ENCODE measurements at regions not wholly inside any gene's neighbourhood (a gene's known extent, or its start where the extent isn't known, plus 50 kb on each side); places are given as distances from the start of the nearest gene placed in this dataset.

DNA sequence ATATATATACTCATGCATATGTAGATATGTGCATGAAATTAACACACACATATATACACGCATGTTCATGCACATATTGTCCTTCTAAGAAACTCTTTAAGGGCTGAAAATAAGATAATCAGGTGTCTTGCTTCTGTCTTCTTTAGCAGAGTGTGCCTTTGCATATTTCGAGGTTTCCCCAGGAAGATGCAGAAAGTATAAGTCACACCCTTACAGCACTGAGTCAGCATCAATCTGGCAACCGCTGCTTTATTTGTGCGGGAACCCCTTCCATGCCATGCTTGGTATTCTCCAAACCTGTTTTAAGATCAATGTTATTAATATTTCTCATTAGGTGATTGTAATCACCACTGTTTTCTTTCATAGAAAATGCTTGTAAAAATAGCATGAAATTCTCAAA is 557.9 kb downstream of the CAAP1 start:
- Histone ChIP-seq H2AFZ (ENCODE audit: low read depth) (no peak overlapping the region), H3K79me2 (ENCODE audit: insufficient read depth) (no peaks in the 10 kb centered on the region), H3K9me3 (no peaks in the 10 kb centered on the region), H3K9me2 (no peaks in the 10 kb centered on the region; the same call in 1 of the 2 replicates), H3K9ac (no peak overlapping the region), H3K4me3 (ENCODE audit: low read depth in 2 of 2, low read length in 1 of 2) (no peak overlapping the region), H4K20me1 (ENCODE audit: insufficient read depth) (no peaks in the 10 kb centered on the region), H3K27ac (ENCODE audit: low read depth in 2 of 2, low read length in 1 of 2) (no peak overlapping the region), H3K4me1 (ENCODE audit: control insufficient read depth in 1 of 2, insufficient read depth in 2 of 2, low read depth in 1 of 2, low read length in 1 of 2) (no peaks in the 10 kb centered on the region), H3K4me2 (no peak overlapping the region), H3F3A (replicated peaks; ENCODE audit: insufficient read depth) (no peaks in the 10 kb centered on the region), H3K27me3 (ENCODE audit: insufficient read depth) (no peaks in the 10 kb centered on the region), H3K36me3 (replicated peaks in 1 of 2; ENCODE audit: control insufficient read depth in 1 of 2, insufficient read depth in 2 of 2, low read length in 1 of 2) (no peaks in the 10 kb centered on the region)
- no peak for TF ChIP-seq ZBTB33 (IDR thresholded peaks at IDR 0.05; ENCODE audit: borderline replicate concordance, low read depth)
- WGBS (ENCODE audit: low lambda C conversion rate), result 78% methylated on average over 4 of the region's 4 CpGs
- DNase-seq, result no peak
- CTCF ChIA-PET, result interaction anchor here (1.6 kb wide), 1 partner anchor 321 kb away, joined by 5 read pairs; no protein-coding TSS in a partner anchor
- POLR2A ChIA-PET, result no interaction called here

DNA sequence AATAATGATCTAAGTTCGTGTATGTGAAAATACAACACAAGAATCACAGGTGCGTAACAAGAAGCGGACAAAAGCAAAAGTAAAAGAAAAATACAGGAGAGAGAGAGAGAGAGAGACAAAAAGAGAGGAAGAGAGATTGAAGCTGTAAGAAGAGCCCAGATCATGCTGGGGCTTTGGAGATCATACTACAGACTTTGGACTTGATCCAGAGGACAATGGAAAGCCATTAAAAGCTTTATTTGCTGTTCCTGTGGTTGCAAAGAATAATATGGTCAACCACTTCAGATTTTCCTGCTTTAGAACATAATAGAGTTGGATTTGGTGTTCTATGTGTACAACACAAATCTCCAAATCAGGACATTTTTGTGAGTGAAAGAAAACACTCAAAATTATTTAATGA is 561.4 kb downstream of the CAAP1 start:
- ChIA-PET POLR2A (no interaction called here), CTCF (interaction anchor here (0.9 kb wide), 1 partner anchor 325 kb away, joined by 4 read pairs; no protein-coding TSS in a partner anchor)
- Histone ChIP-seq H3K4me3 (ENCODE audit: low read depth in 2 of 2, low read length in 1 of 2) (no peak overlapping the region), H3F3A (replicated peaks; ENCODE audit: insufficient read depth) (no peaks in the 10 kb centered on the region), H3K9ac (no peak overlapping the region), H2AFZ (ENCODE audit: low read depth) (no peak overlapping the region), H3K27ac (ENCODE audit: low read depth in 2 of 2, low read length in 1 of 2) (no peak overlapping the region), H4K20me1 (ENCODE audit: insufficient read depth) (no peaks in the 10 kb centered on the region), H3K9me3 (no peaks in the 10 kb centered on the region), H3K4me1 (ENCODE audit: control insufficient read depth in 1 of 2, insufficient read depth in 2 of 2, low read depth in 1 of 2, low read length in 1 of 2) (peaks cover 0 to 1% of the 10 kb centered on the region in 2 experiments; a peak in 2 of 4 replicates), H3K9me2 (no peaks in the 10 kb centered on the region), H3K27me3 (ENCODE audit: insufficient read depth) (no peaks in the 10 kb centered on the region), H3K79me2 (ENCODE audit: insufficient read depth) (no peaks in the 10 kb centered on the region), H3K36me3 (replicated peaks in 1 of 2; ENCODE audit: control insufficient read depth in 1 of 2, insufficient read depth in 2 of 2, low read length in 1 of 2) (no peaks in the 10 kb centered on the region), H3K4me2 (no peak overlapping the region)
- no peak for DNase-seq
- TF ChIP-seq FOSL2 (IDR thresholded peaks at IDR 0.05; ENCODE audit: borderline replicate concordance, low read depth) (no peak), SIN3A (IDR thresholded peaks at IDR 0.05; ENCODE audit: borderline replicate concordance, low read depth, low read length) (no peak), EP300 (IDR thresholded peaks at IDR 0.05; ENCODE audit: borderline replicate concordance in 1 of 2, low read depth in 1 of 2, low read length in 1 of 2) (no peak), PBX3 (IDR thresholded peaks at IDR 0.05) (no peak)
- WGBS (ENCODE audit: low lambda C conversion rate), result 88% methylated on average over 3 of the region's 3 CpGs

GRCh38 chr9:26329974-26330373 is 562.6 kb downstream of the CAAP1 start:
- Histone ChIP-seq H3K9me3 (no peaks in the 10 kb centered on the region), H2AFZ (ENCODE audit: low read depth) (no peak overlapping the region), H3K36me3 (replicated peaks in 1 of 2; ENCODE audit: control insufficient read depth in 1 of 2, insufficient read depth in 2 of 2, low read length in 1 of 2) (no peaks in the 10 kb centered on the region), H3K4me3 (ENCODE audit: low read depth in 2 of 2, low read length in 1 of 2) (no peak overlapping the region), H3K4me1 (ENCODE audit: control insufficient read depth in 1 of 2, insufficient read depth in 2 of 2, low read depth in 1 of 2, low read length in 1 of 2) (peaks cover 2 to 8% of the 10 kb centered on the region in 2 experiments; a peak in 3 of 4 replicates), H3K27me3 (ENCODE audit: insufficient read depth) (no peaks in the 10 kb centered on the region), H3K9ac (no peak overlapping the region), H3K9me2 (no peaks in the 10 kb centered on the region), H3F3A (replicated peaks; ENCODE audit: insufficient read depth) (no peaks in the 10 kb centered on the region), H3K79me2 (ENCODE audit: insufficient read depth) (no peaks in the 10 kb centered on the region), H4K20me1 (ENCODE audit: insufficient read depth) (no peaks in the 10 kb centered on the region), H3K4me2 (no peak overlapping the region), H3K27ac (ENCODE audit: low read depth in 2 of 2, low read length in 1 of 2) (no peak overlapping the region)
- ChIA-PET CTCF (no interaction called here), POLR2A (no interaction called here)
- 92% methylated on average over 3 of the region's 3 CpGs for WGBS (ENCODE audit: low lambda C conversion rate)
- DNase-seq, result no peak
- TF ChIP-seq RAD21 (IDR thresholded peaks at IDR 0.05; ENCODE audit: low read length) (no peak), ELF1 (IDR thresholded peaks at IDR 0.05) (no peak), MEF2A (IDR thresholded peaks at IDR 0.05; ENCODE audit: borderline replicate concordance, low read depth) (no peak), IRF3 (IDR thresholded peaks at IDR 0.05; ENCODE audit: low read depth, low read length) (no peak), POLR2AphosphoS5 (IDR thresholded peaks at IDR 0.05; ENCODE audit: low read depth, low read length) (no peak), JUND (IDR thresholded peaks at IDR 0.05) (no peak), TAF1 (IDR thresholded peaks at IDR 0.05; ENCODE audit: borderline replicate concordance, low read depth, low read length) (no peak), FOXM1 (IDR thresholded peaks at IDR 0.05; ENCODE audit: low read depth) (no peak)
- TF ChIP-seq, protein P1, sequence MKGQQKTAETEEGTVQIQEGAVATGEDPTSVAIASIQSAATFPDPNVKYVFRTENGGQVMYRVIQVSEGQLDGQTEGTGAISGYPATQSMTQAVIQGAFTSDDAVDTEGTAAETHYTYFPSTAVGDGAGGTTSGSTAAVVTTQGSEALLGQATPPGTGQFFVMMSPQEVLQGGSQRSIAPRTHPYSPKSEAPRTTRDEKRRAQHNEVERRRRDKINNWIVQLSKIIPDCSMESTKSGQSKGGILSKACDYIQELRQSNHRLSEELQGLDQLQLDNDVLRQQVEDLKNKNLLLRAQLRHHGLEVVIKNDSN (IDR thresholded peaks at IDR 0.05; ENCODE audit: borderline replicate concordance, low read depth), result no peak
- TF ChIP-seq, protein P2, sequence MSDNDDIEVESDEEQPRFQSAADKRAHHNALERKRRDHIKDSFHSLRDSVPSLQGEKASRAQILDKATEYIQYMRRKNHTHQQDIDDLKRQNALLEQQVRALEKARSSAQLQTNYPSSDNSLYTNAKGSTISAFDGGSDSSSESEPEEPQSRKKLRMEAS (IDR thresholded peaks at IDR 0.05; ENCODE audit: low read depth), result no peak

Measured in SK-N-SH (cell line).